GM23338 (cell line): ENCODE measurements at regions not wholly inside any gene's neighbourhood (a gene's known extent, or its start where the extent isn't known, plus 50 kb on each side); places are given as distances from the start of the nearest gene placed in this dataset.

Experiments used
- ATAC-seq: fragments of 200-7000 bp; cut with Tn5 transposase; 3 replicates; pipeline ENCODE4 v1.9.1; 2020
- DNase-seq: peaks from one replicate; pipeline ENCODE4 v3.0.0-alpha.2; 2015; ENCODE audit warnings: low spot score
- H2AFZ ChIP-seq: fragments of 200-600 bp; sonication (generic); 2 replicates; pipeline ENCODE4 v1.8.0; 2016; ENCODE audit warnings: antibody characterized with exemption, mild to moderate bottlenecking, moderate library complexity
- H3F3A ChIP-seq: fragments of 200-600 bp; sonication (generic); replicated peaks from 2 replicates; pipeline ENCODE4 v1.8.0; 2017; ENCODE audit warnings: antibody characterized with exemption, mixed run types, low read depth
- H3K27ac ChIP-seq: fragments of 200-600 bp; sonication (generic); 2 replicates; pipeline ENCODE4 v1.6.1; 2016; ENCODE audit warnings: low read depth
- H3K27me3 ChIP-seq: fragments of 200-600 bp; sonication (generic); 2 replicates; pipeline ENCODE4 v1.8.0; 2016; ENCODE audit warnings: mild to moderate bottlenecking, mixed run types, moderate library complexity; ENCODE audit not compliant: insufficient read depth
- H3K36me3 ChIP-seq: fragments of 200-600 bp; sonication (generic); 2 replicates; pipeline ENCODE4 v1.8.0; 2016; ENCODE audit warnings: mild to moderate bottlenecking; ENCODE audit not compliant: insufficient read depth
- H3K4me1 ChIP-seq: fragments of 200-600 bp; sonication (generic); 2 replicates; pipeline ENCODE4 v1.8.0; 2016; ENCODE audit warnings: mild to moderate bottlenecking, moderate library complexity; ENCODE audit not compliant: insufficient read depth
- H3K4me2 ChIP-seq: fragments of 200-600 bp; sonication (generic); 2 replicates; pipeline ENCODE4 v1.7.1; 2017; ENCODE audit warnings: mixed run types
- H3K4me3 ChIP-seq: fragments of 200-600 bp; sonication (generic); 2 replicates; pipeline ENCODE4 v1.6.1; 2016; ENCODE audit warnings: mixed run types
- H3K79me2 ChIP-seq: fragments of 200-600 bp; sonication (generic); replicated peaks from 2 replicates; pipeline ENCODE4 v1.8.0; 2017; ENCODE audit warnings: mild to moderate bottlenecking; ENCODE audit not compliant: insufficient read depth
- H3K9me2 ChIP-seq: fragments of 200-600 bp; sonication (generic); 2 replicates; pipeline ENCODE4 v1.8.0; 2017; ENCODE audit not compliant: insufficient read depth
- H4K20me1 ChIP-seq: fragments of 200-600 bp; sonication (generic); replicated peaks from 2 replicates; pipeline ENCODE4 v1.8.0; 2017; ENCODE audit warnings: mild to moderate bottlenecking; ENCODE audit not compliant: insufficient read depth
- H3K27ac Mint-ChIP-seq: 2 replicates; pipeline ENCODE4 v1.8.0; 2020; ENCODE audit warnings: inconsistent platforms, mild to moderate bottlenecking, moderate library complexity, mixed read lengths
- H3K27me3 Mint-ChIP-seq: 3 replicates; pipeline ENCODE4 v1.8.0; 2022; ENCODE audit warnings: low read depth, mild to moderate bottlenecking, moderate library complexity, mixed read lengths, inconsistent platforms; ENCODE audit not compliant: insufficient read depth, poor library complexity
- H3K36me3 Mint-ChIP-seq: 3 replicates; pipeline ENCODE4 v1.8.0; 2021; ENCODE audit warnings: low read depth, mild to moderate bottlenecking, inconsistent platforms, moderate library complexity, mixed read lengths
- H3K4me1 Mint-ChIP-seq: 3 replicates; pipeline ENCODE4 v1.8.0; 2020; ENCODE audit warnings: mild to moderate bottlenecking, inconsistent platforms, mixed read lengths
- H3K4me3 Mint-ChIP-seq: 3 replicates; pipeline ENCODE4 v1.8.0; 2021; ENCODE audit warnings: moderate library complexity, mild to moderate bottlenecking, inconsistent platforms, mixed read lengths
- H3K9me3 Mint-ChIP-seq: 3 replicates; pipeline ENCODE4 v1.8.0; 2020; ENCODE audit warnings: moderate library complexity, mild to moderate bottlenecking, inconsistent platforms, mixed read lengths
- CREB1 ChIP-seq: fragments of 250-450 bp; sonication (Bioruptor Pico); IDR thresholded peaks from 2 replicates; pipeline ENCODE4 v1.5.0; 2020; ENCODE audit warnings: low read depth, mild to moderate bottlenecking, moderate library complexity
- EZH2phosphoT487 ChIP-seq: fragments of 200-600 bp; sonication (generic); IDR thresholded peaks from one replicate; pipeline ENCODE4 v1.8.1; 2018; ENCODE audit warnings: antibody characterized with exemption; ENCODE audit not compliant: unreplicated experiment
- JUNB ChIP-seq: IDR thresholded peaks from one replicate; pipeline ENCODE4 v1.6.1; 2016; ENCODE audit warnings: antibody characterized with exemption; ENCODE audit not compliant: unreplicated experiment
- NANOG ChIP-seq: IDR thresholded peaks from 2 replicates; pipeline ENCODE4 v1.6.1; 2016; ENCODE audit warnings: antibody characterized with exemption, borderline replicate concordance
- POLR2AphosphoS5 ChIP-seq: IDR thresholded peaks from 2 replicates; pipeline ENCODE4 v1.6.1; 2016; ENCODE audit warnings: antibody characterized with exemption, low read depth
- STAT1 ChIP-seq: IDR thresholded peaks from one replicate; pipeline ENCODE4 v1.6.1; 2016; ENCODE audit warnings: antibody characterized with exemption; ENCODE audit not compliant: unreplicated experiment
- ZNF114 ChIP-seq: fragments of 250-450 bp; sonication (Bioruptor Pico); IDR thresholded peaks from 2 replicates; pipeline ENCODE4 v1.5.0; 2020; ENCODE audit warnings: mild to moderate bottlenecking, moderate library complexity
- ZNF331 ChIP-seq: fragments of 250-450 bp; sonication (Bioruptor Pico); IDR thresholded peaks from 2 replicates; pipeline ENCODE4 v1.5.0; 2020; ENCODE audit warnings: low read depth, mild to moderate bottlenecking, moderate library complexity
- TF ChIP-seq, protein P1 (sequence below): IDR thresholded peaks from one replicate; pipeline ENCODE4 v1.6.1; 2018; ENCODE audit warnings: antibody characterized with exemption; ENCODE audit not compliant: unreplicated experiment
- TF ChIP-seq, protein P2 (sequence below), 2 experiments: fragments of 200-600 bp in 1 of 2; sonication (generic) in 1 of 2; conservative IDR thresholded peaks; 2 replicates each; pipeline versions ENCODE4 v1.5.1 to v1.6.1; 2016 to 2017; ENCODE audit warnings: antibody characterized with exemption in 2 of 2, low read depth in 2 of 2, mild to moderate bottlenecking in 2 of 2, moderate library complexity in 1 of 2
- TF ChIP-seq, protein P3 (sequence below): fragments of 250-450 bp; sonication (Bioruptor Pico); IDR thresholded peaks from 2 replicates; pipeline ENCODE4 v1.5.0; 2020; ENCODE audit warnings: mild to moderate bottlenecking, moderate library complexity

DNA sequence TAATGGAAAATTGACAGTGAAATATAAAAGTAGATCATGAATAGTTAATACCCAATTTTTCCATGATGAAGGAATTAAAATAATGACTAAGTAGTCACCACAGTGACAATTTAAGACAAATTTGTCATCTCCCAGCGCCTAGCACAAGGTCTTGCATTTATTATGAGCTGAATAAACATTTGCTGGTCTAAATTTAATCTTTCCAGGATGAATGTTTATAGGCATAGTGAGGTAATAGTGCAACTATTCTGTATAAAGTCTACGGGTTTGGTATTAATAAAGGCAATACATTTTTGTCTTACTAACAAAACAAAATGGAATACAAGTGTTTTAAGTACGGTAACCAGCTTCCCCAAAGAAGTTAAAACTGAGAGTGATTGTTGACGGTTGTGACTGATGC is 209.3 kb downstream of the CD47 start (continued):
- TF ChIP-seq, protein P1, sequence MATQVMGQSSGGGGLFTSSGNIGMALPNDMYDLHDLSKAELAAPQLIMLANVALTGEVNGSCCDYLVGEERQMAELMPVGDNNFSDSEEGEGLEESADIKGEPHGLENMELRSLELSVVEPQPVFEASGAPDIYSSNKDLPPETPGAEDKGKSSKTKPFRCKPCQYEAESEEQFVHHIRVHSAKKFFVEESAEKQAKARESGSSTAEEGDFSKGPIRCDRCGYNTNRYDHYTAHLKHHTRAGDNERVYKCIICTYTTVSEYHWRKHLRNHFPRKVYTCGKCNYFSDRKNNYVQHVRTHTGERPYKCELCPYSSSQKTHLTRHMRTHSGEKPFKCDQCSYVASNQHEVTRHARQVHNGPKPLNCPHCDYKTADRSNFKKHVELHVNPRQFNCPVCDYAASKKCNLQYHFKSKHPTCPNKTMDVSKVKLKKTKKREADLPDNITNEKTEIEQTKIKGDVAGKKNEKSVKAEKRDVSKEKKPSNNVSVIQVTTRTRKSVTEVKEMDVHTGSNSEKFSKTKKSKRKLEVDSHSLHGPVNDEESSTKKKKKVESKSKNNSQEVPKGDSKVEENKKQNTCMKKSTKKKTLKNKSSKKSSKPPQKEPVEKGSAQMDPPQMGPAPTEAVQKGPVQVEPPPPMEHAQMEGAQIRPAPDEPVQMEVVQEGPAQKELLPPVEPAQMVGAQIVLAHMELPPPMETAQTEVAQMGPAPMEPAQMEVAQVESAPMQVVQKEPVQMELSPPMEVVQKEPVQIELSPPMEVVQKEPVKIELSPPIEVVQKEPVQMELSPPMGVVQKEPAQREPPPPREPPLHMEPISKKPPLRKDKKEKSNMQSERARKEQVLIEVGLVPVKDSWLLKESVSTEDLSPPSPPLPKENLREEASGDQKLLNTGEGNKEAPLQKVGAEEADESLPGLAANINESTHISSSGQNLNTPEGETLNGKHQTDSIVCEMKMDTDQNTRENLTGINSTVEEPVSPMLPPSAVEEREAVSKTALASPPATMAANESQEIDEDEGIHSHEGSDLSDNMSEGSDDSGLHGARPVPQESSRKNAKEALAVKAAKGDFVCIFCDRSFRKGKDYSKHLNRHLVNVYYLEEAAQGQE: no peak
- no peak for TF ChIP-seq ZNF331 (CRISPR knock-in tag)

DNA sequence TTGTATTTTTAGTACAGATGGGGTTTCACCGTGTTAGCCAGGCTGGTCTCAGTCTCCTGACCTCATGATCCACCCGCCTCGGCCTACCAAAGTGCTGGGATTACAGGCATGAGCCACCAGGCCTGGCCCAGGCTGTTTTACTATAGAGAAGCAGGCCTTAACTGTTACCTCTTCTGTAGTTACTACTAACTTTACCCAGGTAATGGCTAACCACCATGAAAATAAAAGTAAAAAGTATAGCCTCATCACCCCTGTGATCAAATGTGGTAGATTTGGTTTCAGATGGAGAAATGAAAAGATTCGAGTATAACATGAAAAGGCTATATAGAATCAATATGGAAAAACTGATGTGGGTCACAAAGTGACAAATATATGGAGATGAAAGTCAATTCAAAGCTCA is 210.1 kb downstream of the CD47 start:
- peaks cover 9% of the 10 kb centered on the region for H3K4me1 Mint-ChIP-seq
- ATAC-seq (no peak), DNase-seq (no peak)
- no peak overlapping the region for H2AFZ ChIP-seq
- H3K9me2 ChIP-seq: no peaks in the 10 kb centered on the region
- no peak overlapping the region for H3K4me3 Mint-ChIP-seq
- H4K20me1 ChIP-seq: no peaks in the 10 kb centered on the region
- no peak overlapping the region for H3K4me3 ChIP-seq
- no peaks in the 10 kb centered on the region for H3K27me3 ChIP-seq
- H3K27me3 Mint-ChIP-seq: no peaks in the 10 kb centered on the region
- no peaks in the 10 kb centered on the region for H3K79me2 ChIP-seq
- H3K36me3 Mint-ChIP-seq: no peaks in the 10 kb centered on the region
- no peak overlapping the region for H3K4me2 ChIP-seq
- no peaks in the 10 kb centered on the region for H3F3A ChIP-seq
- H3K36me3 ChIP-seq: no peaks in the 10 kb centered on the region
- no peak overlapping the region for H3K27ac Mint-ChIP-seq
- 0 out of 2 replicates have a peak, but pooled peaks cover 7% of the 10 kb centered on the region for H3K4me1 ChIP-seq
- no peak overlapping the region for H3K27ac ChIP-seq
- no peaks in the 10 kb centered on the region for H3K9me3 Mint-ChIP-seq
- TF ChIP-seq EZH2phosphoT487: no peak
- no peak for TF ChIP-seq NANOG
- TF ChIP-seq CREB1 (CRISPR knock-in tag): no peak
- TF ChIP-seq ZNF331 (CRISPR knock-in tag): no peak
- TF ChIP-seq, protein P1: no peak
- TF ChIP-seq STAT1: no peak
- no peak for TF ChIP-seq POLR2AphosphoS5
- no peak for TF ChIP-seq JUNB
- TF ChIP-seq, protein P2, sequence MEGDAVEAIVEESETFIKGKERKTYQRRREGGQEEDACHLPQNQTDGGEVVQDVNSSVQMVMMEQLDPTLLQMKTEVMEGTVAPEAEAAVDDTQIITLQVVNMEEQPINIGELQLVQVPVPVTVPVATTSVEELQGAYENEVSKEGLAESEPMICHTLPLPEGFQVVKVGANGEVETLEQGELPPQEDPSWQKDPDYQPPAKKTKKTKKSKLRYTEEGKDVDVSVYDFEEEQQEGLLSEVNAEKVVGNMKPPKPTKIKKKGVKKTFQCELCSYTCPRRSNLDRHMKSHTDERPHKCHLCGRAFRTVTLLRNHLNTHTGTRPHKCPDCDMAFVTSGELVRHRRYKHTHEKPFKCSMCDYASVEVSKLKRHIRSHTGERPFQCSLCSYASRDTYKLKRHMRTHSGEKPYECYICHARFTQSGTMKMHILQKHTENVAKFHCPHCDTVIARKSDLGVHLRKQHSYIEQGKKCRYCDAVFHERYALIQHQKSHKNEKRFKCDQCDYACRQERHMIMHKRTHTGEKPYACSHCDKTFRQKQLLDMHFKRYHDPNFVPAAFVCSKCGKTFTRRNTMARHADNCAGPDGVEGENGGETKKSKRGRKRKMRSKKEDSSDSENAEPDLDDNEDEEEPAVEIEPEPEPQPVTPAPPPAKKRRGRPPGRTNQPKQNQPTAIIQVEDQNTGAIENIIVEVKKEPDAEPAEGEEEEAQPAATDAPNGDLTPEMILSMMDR (conservative IDR thresholded peaks at IDR 0.05; ENCODE audit: low read depth in 2 of 2): no peak
- no peak for TF ChIP-seq ZNF114
- TF ChIP-seq, protein P3, sequence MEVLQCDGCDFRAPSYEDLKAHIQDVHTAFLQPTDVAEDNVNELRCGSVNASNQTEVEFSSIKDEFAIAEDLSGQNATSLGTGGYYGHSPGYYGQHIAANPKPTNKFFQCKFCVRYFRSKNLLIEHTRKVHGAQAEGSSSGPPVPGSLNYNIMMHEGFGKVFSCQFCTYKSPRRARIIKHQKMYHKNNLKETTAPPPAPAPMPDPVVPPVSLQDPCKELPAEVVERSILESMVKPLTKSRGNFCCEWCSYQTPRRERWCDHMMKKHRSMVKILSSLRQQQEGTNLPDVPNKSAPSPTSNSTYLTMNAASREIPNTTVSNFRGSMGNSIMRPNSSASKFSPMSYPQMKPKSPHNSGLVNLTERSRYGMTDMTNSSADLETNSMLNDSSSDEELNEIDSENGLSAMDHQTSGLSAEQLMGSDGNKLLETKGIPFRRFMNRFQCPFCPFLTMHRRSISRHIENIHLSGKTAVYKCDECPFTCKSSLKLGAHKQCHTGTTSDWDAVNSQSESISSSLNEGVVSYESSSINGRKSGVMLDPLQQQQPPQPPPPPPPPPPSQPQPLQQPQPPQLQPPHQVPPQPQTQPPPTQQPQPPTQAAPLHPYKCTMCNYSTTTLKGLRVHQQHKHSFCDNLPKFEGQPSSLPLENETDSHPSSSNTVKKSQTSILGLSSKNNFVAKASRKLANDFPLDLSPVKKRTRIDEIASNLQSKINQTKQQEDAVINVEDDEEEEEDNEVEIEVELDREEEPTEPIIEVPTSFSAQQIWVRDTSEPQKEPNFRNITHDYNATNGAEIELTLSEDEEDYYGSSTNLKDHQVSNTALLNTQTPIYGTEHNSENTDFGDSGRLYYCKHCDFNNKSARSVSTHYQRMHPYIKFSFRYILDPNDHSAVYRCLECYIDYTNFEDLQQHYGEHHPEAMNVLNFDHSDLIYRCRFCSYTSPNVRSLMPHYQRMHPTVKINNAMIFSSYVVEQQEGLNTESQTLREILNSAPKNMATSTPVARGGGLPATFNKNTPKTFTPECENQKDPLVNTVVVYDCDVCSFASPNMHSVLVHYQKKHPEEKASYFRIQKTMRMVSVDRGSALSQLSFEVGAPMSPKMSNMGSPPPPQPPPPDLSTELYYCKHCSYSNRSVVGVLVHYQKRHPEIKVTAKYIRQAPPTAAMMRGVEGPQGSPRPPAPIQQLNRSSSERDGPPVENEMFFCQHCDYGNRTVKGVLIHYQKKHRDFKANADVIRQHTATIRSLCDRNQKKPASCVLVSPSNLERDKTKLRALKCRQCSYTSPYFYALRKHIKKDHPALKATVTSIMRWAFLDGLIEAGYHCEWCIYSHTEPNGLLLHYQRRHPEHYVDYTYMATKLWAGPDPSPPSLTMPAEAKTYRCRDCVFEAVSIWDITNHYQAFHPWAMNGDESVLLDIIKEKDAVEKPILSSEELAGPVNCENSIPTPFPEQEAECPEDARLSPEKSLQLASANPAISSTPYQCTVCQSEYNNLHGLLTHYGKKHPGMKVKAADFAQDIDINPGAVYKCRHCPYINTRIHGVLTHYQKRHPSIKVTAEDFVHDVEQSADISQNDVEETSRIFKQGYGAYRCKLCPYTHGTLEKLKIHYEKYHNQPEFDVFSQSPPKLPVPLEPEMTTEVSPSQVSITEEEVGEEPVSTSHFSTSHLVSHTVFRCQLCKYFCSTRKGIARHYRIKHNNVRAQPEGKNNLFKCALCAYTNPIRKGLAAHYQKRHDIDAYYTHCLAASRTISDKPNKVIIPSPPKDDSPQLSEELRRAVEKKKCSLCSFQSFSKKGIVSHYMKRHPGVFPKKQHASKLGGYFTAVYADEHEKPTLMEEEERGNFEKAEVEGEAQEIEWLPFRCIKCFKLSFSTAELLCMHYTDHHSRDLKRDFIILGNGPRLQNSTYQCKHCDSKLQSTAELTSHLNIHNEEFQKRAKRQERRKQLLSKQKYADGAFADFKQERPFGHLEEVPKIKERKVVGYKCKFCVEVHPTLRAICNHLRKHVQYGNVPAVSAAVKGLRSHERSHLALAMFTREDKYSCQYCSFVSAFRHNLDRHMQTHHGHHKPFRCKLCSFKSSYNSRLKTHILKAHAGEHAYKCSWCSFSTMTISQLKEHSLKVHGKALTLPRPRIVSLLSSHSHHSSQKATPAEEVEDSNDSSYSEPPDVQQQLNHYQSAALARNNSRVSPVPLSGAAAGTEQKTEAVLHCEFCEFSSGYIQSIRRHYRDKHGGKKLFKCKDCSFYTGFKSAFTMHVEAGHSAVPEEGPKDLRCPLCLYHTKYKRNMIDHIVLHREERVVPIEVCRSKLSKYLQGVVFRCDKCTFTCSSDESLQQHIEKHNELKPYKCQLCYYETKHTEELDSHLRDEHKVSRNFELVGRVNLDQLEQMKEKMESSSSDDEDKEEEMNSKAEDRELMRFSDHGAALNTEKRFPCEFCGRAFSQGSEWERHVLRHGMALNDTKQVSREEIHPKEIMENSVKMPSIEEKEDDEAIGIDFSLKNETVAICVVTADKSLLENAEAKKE (CRISPR knock-in tag): no peak
